Endodermal cell (in vitro differentiated cells): ENCODE measurements at regions not wholly inside any gene's neighbourhood (a gene's known extent, or its start where the extent isn't known, plus 50 kb on each side); places are given as distances from the start of the nearest gene placed in this dataset.

Experiments
- DNase-seq: peaks from one replicate; pipeline ENCODE4 v3.0.0-alpha.2; 2017
- H3K27ac ChIP-seq: 2 replicates; pipeline ENCODE4 v1.5.1; 2013; ENCODE audit warnings: mild to moderate bottlenecking, low read depth, low read length, moderate library complexity
- H3K27me3 ChIP-seq: 2 replicates; pipeline ENCODE4 v1.6.1; 2013; ENCODE audit warnings: mild to moderate bottlenecking, low read length, moderate library complexity; ENCODE audit not compliant: insufficient read depth, control insufficient read depth, poor library complexity, severe bottlenecking
- H3K36me3 ChIP-seq: 2 replicates; pipeline ENCODE4 v1.7.0; 2013; ENCODE audit warnings: mild to moderate bottlenecking, low read length, moderate library complexity; ENCODE audit not compliant: control insufficient read depth, insufficient read depth
- H3K4me1 ChIP-seq: one replicate; pipeline ENCODE4 v1.7.0; 2013; ENCODE audit warnings: low read length; ENCODE audit not compliant: control insufficient read depth, insufficient read depth
- H3K4me3 ChIP-seq: 2 replicates; pipeline ENCODE4 v1.5.1; 2013; ENCODE audit warnings: mild to moderate bottlenecking, low read length, moderate library complexity
- H3K9ac ChIP-seq: 2 replicates; pipeline ENCODE4 v1.6.1; 2013; ENCODE audit warnings: mild to moderate bottlenecking, low read length, moderate library complexity; ENCODE audit not compliant: poor library complexity, severe bottlenecking; ENCODE audit errors: extremely low read depth
- H3K9me3 ChIP-seq: 2 replicates; pipeline ENCODE4 v1.6.1; 2013; ENCODE audit warnings: mild to moderate bottlenecking, low read length, moderate library complexity; ENCODE audit not compliant: control insufficient read depth
- H3K27ac Mint-ChIP-seq: 2 replicates; pipeline ENCODE4 v1.8.0; 2020; ENCODE audit warnings: mixed read lengths
- H3K27me3 Mint-ChIP-seq: 2 replicates; pipeline ENCODE4 v1.8.0; 2021; ENCODE audit warnings: mild to moderate bottlenecking, mixed read lengths; ENCODE audit not compliant: insufficient read depth
- H3K36me3 Mint-ChIP-seq: 2 replicates; pipeline ENCODE4 v1.8.0; 2020; ENCODE audit warnings: low read depth, mixed read lengths
- H3K4me1 Mint-ChIP-seq: 2 replicates; pipeline ENCODE4 v1.8.0; 2020; ENCODE audit warnings: mixed read lengths
- H3K4me3 Mint-ChIP-seq: 2 replicates; pipeline ENCODE4 v1.8.0; 2020; ENCODE audit warnings: mild to moderate bottlenecking, moderate library complexity, mixed read lengths
- H3K9me3 Mint-ChIP-seq: 2 replicates; pipeline ENCODE4 v1.8.0; 2020; ENCODE audit warnings: mild to moderate bottlenecking, mixed read lengths
- CTCF ChIP-seq: fragments of 200-600 bp; sonication (generic); conservative IDR thresholded peaks from 2 replicates; pipeline ENCODE4 v1.5.0; 2021; ENCODE audit warnings: antibody characterized with exemption, mild to moderate bottlenecking
- WGBS, 2 experiments: methylation state at CpG; one replicate each; pipeline versions ENCODE4 v1.1.5 to v1.1.7; 2013; ENCODE audit warnings: missing lambda C conversion rate in 2 of 2, mixed read lengths in 1 of 2; ENCODE audit not compliant: insufficient coverage in 1 of 2, insufficient read length in 1 of 2; 5-methylcytosine and 5-hydroxymethylcytosine counted together

GRCh38 chr6:132952986-132953385 lies 138.6 kb downstream of the RPS12 start:
- H3K36me3 Mint-ChIP-seq, result no peaks in the 10 kb centered on the region
- WGBS, 2 experiments, result 86 to 94% methylated on average over 3 of the region's 3 CpGs
- no peak for TF ChIP-seq CTCF
- Histone ChIP-seq H3K9me3 (no peaks in the 10 kb centered on the region), H3K27ac (no peak overlapping the region), H3K36me3 (no peaks in the 10 kb centered on the region), H3K4me1 (no peaks in the 10 kb centered on the region), H3K27me3 (no peaks in the 10 kb centered on the region), H3K4me3 (no peak overlapping the region), H3K9ac (no peak overlapping the region)
- no peak overlapping the region for H3K27ac Mint-ChIP-seq
- H3K27me3 Mint-ChIP-seq, result no peaks in the 10 kb centered on the region
- DNase-seq, result no peak
- no peaks in the 10 kb centered on the region for H3K4me1 Mint-ChIP-seq
- no peak overlapping the region for H3K4me3 Mint-ChIP-seq
- no peaks in the 10 kb centered on the region for H3K9me3 Mint-ChIP-seq

GRCh38 chr6:132954222-132954621 lies 139.9 kb downstream of the RPS12 start:
- H3K9ac ChIP-seq, result no peak overlapping the region
- Mint-ChIP-seq H3K4me3 (no peak overlapping the region), H3K36me3 (no peaks in the 10 kb centered on the region), H3K9me3 (no peaks in the 10 kb centered on the region), H3K4me1 (no peaks in the 10 kb centered on the region), H3K27ac (no peak overlapping the region), H3K27me3 (no peaks in the 10 kb centered on the region)
- H3K36me3 ChIP-seq, result no peaks in the 10 kb centered on the region
- H3K9me3 ChIP-seq, result no peaks in the 10 kb centered on the region
- DNase-seq, result no peak
- H3K4me1 ChIP-seq, result no peaks in the 10 kb centered on the region
- no peaks in the 10 kb centered on the region for H3K27me3 ChIP-seq
- H3K27ac ChIP-seq, result no peak overlapping the region
- 91 to 97% methylated on average over 6 to 9 of the region's 9 CpGs for WGBS, 2 experiments
- no peak for TF ChIP-seq CTCF
- no peak overlapping the region for H3K4me3 ChIP-seq

- Mint-ChIP-seq H3K4me3 (no peak overlapping the region), H3K27ac (no peak overlapping the region), H3K4me1 (no peaks in the 10 kb centered on the region), H3K9me3 (no peaks in the 10 kb centered on the region), H3K36me3 (no peaks in the 10 kb centered on the region), H3K27me3 (no peaks in the 10 kb centered on the region)
- Histone ChIP-seq H3K27ac (no peak overlapping the region), H3K9ac (no peak overlapping the region), H3K4me3 (no peak overlapping the region), H3K4me1 (no peaks in the 10 kb centered on the region), H3K27me3 (no peaks in the 10 kb centered on the region), H3K9me3 (no peaks in the 10 kb centered on the region), H3K36me3 (no peaks in the 10 kb centered on the region)
- 87 to 93% methylated on average over 5 of the region's 5 CpGs for WGBS, 2 experiments
- DNase-seq, result no peak
- TF ChIP-seq CTCF, result no peak
Observed at GRCh38 chr6:132954936-132955335, 140.6 kb downstream of the RPS12 start.
